Stimulated activated memory B cell treated with anti-CD40 and anti-IgM and Interleukin-4, amounts not matched to agents 10 μg/mL and 1 μg/mL and 100 μg/mL, for 72 hours (primary cell): ENCODE measurements at regions not wholly inside any gene's neighbourhood (a gene's known extent, or its start where the extent isn't known, plus 50 kb on each side); places are given as distances from the start of the nearest gene placed in this dataset.
A peak's percentile ranks its signal among the peaks of the same experiment; 100 is the strongest.

Experiments
- ATAC-seq: fragments of 150-1000 bp; cut with Tn5 transposase; 2 replicates; pipeline ENCODE4 v1.10.0; 2021
- H3K27ac Mint-ChIP-seq: one replicate; pipeline ENCODE4 v1.8.0; 2022; ENCODE audit warnings: mild to moderate bottlenecking, mixed read lengths
- H3K27me3 Mint-ChIP-seq: one replicate; pipeline ENCODE4 v1.8.0; 2022; ENCODE audit warnings: mixed read lengths
- H3K36me3 Mint-ChIP-seq: one replicate; pipeline ENCODE4 v1.8.0; 2022; ENCODE audit warnings: mixed read lengths
- H3K4me1 Mint-ChIP-seq: one replicate; pipeline ENCODE4 v1.8.0; 2022; ENCODE audit warnings: mixed read lengths
- H3K4me3 Mint-ChIP-seq: one replicate; pipeline ENCODE4 v1.8.0; 2022; ENCODE audit warnings: mild to moderate bottlenecking, moderate library complexity, mixed read lengths
- H3K9me3 Mint-ChIP-seq: one replicate; pipeline ENCODE4 v1.8.0; 2022; ENCODE audit warnings: mixed read lengths

- H3K27me3 Mint-ChIP-seq = no peaks in the 10 kb centered on the region
- no peaks in the 10 kb centered on the region for H3K9me3 Mint-ChIP-seq
- H3K27ac Mint-ChIP-seq = no peak overlapping the region
- H3K4me3 Mint-ChIP-seq = no peak overlapping the region
- H3K4me1 Mint-ChIP-seq = no peaks in the 10 kb centered on the region
- ATAC-seq = no peak
- H3K36me3 Mint-ChIP-seq = no peaks in the 10 kb centered on the region
These were observed 554.7 kb downstream of the SOX6 start for GRCh38 chr11:15801616-15802015.

DNA sequence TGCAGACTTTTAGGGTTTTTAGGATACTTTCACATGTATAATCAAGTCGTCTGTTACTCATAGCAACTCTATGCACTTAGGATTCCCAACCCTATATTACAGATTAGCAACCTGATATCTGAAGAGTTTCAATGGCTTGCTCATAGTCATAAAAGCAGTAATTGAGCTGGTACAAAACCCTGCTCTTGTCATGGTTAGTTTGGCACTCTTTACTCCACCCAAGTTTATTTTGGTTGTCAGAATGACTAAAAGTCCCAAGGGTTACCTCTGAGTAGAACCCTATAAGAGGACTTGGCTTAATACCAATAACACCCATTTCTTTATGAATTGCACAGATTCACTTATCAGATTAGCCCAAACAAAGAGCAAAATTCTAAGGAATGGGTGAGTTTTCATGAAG is 550.6 kb downstream of the SOX6 start:
- H3K9me3 Mint-ChIP-seq = no peaks in the 10 kb centered on the region
- H3K27ac Mint-ChIP-seq = no peak overlapping the region
- no peaks in the 10 kb centered on the region for H3K4me1 Mint-ChIP-seq
- no peak overlapping the region for H3K4me3 Mint-ChIP-seq
- H3K36me3 Mint-ChIP-seq = no peaks in the 10 kb centered on the region
- H3K27me3 Mint-ChIP-seq = no peaks in the 10 kb centered on the region
- no peak for ATAC-seq

DNA sequence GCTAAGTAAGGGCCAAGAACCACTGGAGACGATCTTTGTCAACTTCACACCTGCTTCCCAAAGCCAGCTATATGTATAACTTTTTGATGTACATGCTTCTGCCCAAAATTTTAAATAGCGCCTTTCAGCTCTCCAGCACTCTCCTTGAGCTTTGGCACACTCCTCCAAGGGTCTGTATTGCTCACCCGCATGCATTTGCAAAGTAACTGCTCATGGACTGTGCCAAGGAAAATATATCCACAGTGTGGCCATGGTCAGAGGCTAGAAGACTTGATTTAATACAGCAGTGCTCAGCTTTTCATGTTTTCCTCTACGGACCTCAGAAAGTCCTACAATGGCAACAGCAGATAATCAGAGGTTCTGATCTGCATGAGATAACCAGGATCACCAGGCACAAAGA is 550.1 kb downstream of the SOX6 start:
- Mint-ChIP-seq H3K4me1 (no peaks in the 10 kb centered on the region), H3K4me3 (no peak overlapping the region), H3K9me3 (no peaks in the 10 kb centered on the region), H3K27me3 (no peaks in the 10 kb centered on the region), H3K36me3 (no peaks in the 10 kb centered on the region), H3K27ac (no peak overlapping the region)
- ATAC-seq = no peak

DNA sequence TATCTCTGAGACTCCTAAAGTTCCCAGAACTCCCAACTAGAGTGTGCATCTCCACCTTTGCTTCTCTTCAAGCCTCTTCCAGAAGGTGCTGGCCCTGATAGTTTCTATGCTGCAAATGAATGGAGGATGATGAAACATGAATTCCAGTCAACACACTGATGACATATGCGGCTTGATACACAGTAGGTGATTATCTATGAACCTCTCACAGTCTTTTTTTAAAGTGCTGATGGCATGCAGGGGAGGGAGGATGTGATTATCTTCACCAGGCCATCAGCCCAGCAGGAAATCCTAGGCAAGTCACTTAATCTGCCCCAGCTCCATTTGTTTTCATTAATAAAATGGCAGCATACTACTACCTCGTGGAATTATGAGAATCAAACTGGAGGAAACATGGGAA is 548.5 kb downstream of the SOX6 start:
- Mint-ChIP-seq H3K27ac (no peak overlapping the region), H3K36me3 (no peaks in the 10 kb centered on the region), H3K4me3 (no peak overlapping the region), H3K27me3 (no peaks in the 10 kb centered on the region), H3K4me1 (no peaks in the 10 kb centered on the region), H3K9me3 (peaks cover 3% of the 10 kb centered on the region)
- ATAC-seq = no peak

- Mint-ChIP-seq H3K36me3 (no peaks in the 10 kb centered on the region), H3K27ac (no peak overlapping the region), H3K4me1 (no peaks in the 10 kb centered on the region), H3K4me3 (no peak overlapping the region), H3K9me3 (peaks cover 6% of the 10 kb centered on the region), H3K27me3 (no peaks in the 10 kb centered on the region)
- no peak for ATAC-seq
These were observed 546.3 kb downstream of the SOX6 start for GRCh38 chr11:15810082-15810481.

GRCh38 chr11:15810525-15810924 is 545.8 kb downstream of the SOX6 start:
- Mint-ChIP-seq H3K4me3 (no peak overlapping the region), H3K36me3 (no peaks in the 10 kb centered on the region), H3K27me3 (no peaks in the 10 kb centered on the region), H3K4me1 (no peaks in the 10 kb centered on the region), H3K9me3 (peaks cover 7% of the 10 kb centered on the region), H3K27ac (no peak overlapping the region)
- peak; percentile 26 for ATAC-seq

DNA sequence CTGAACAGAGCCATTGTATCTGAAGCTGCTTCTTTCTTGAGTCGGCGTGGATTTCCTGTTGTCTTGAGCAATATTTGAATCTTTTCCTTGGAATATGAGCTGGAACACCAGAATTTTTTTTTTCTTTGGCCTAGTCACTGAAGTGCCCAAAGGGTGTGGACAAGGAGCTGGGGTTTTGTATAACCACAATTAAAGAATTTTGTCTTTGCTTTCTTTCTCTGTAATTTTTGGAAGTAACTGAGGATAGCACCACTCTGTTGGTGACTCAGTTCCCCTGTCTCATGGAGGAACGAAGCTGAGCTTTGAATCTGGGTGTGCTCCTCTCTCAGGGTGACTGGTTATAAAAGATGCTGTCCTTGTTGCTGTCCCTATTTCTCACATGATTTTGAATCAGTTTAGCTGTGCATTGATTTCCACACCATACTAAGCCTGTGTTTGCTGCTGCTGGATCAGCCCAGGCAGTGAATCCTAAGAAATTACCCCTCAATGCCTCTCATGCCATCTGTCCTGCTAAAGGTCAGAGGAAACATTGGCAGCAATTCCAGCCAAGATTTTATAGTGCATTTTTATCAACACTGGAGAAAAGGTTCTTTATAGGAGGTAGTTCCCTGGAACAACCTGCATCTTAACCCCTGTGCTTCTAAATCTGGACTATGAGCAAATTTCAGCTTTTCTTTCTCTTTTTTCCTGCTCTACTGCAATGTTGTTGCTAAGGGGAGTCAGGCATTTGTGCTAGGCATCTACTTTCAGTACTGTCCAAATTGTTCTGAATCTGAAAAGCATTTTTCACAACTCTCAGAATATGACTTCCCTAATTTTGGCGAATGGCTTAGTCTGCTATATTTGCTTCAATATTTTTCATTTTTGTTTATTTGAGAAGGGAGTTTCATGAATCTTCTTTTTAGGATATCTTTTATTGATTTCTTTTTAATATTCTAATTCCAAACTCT is 540.8 kb downstream of the SOX6 start:
- no peak overlapping the region for H3K27ac Mint-ChIP-seq
- no peaks in the 10 kb centered on the region for H3K27me3 Mint-ChIP-seq
- no peak for ATAC-seq
- H3K36me3 Mint-ChIP-seq = no peaks in the 10 kb centered on the region
- peaks cover 7% of the 10 kb centered on the region for H3K9me3 Mint-ChIP-seq
- no peak overlapping the region for H3K4me3 Mint-ChIP-seq
- H3K4me1 Mint-ChIP-seq = no peaks in the 10 kb centered on the region

DNA sequence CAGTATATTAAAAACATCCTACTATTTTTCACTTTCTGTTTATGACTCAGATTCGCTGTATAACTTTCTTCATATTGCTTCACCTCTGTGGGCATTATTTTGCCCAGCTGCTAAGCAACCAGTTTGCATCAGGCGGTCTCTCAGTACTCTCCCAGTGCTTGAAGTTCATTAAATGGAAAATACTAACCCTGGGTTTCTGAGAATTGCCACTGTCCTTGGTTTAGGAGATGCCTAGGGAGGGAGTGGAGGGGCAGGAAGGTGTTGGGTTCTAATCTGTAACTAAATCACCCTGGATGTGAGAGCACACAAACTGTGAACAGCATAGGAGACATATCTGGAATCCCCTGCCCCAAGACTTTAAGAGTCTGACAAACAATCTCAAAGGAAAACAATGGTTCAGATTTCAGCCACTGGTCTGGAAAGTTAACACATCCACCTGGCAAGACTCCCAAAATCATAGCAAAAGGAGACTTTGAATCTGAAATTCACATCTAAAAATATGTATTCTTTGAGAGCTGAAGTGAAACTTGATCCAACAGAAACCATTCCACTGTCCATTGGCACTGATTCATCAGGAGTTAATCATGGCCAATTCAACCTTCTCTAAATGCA is 540.0 kb downstream of the SOX6 start:
- Mint-ChIP-seq H3K4me3 (no peak overlapping the region), H3K4me1 (no peaks in the 10 kb centered on the region), H3K27me3 (no peaks in the 10 kb centered on the region), H3K36me3 (no peaks in the 10 kb centered on the region), H3K9me3 (peaks cover 9% of the 10 kb centered on the region), H3K27ac (no peak overlapping the region)
- no peak for ATAC-seq

DNA sequence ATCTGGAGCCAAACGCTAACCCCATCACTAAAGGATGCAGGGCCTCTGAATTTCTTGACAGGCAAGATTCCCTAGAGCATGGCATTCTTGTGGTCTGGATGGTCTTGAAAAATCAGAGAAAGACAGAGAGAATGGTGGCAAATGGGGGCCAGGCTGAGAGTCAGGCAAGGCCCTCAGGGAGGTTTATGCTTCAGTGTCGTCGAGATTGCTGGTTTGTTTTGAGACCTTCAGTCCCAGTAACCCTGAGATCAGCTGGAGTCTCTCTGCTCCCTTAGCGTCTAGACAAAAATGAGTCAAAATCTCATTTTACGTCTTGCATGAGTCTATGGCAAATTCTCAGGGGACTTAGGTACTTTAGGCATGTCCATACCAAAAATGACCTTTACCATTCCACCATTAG is 539.3 kb downstream of the SOX6 start:
- Mint-ChIP-seq H3K36me3 (no peaks in the 10 kb centered on the region), H3K4me1 (no peaks in the 10 kb centered on the region), H3K27ac (no peak overlapping the region), H3K4me3 (no peak overlapping the region), H3K27me3 (no peaks in the 10 kb centered on the region), H3K9me3 (peaks cover 6% of the 10 kb centered on the region)
- no peak for ATAC-seq

GRCh38 chr11:15818132-15818842 is 538.1 kb downstream of the SOX6 start:
- Mint-ChIP-seq H3K9me3 (peaks cover 6% of the 10 kb centered on the region), H3K27ac (no peak overlapping the region), H3K4me1 (no peaks in the 10 kb centered on the region), H3K27me3 (no peaks in the 10 kb centered on the region), H3K36me3 (no peaks in the 10 kb centered on the region), H3K4me3 (no peak overlapping the region)
- no peak for ATAC-seq

DNA sequence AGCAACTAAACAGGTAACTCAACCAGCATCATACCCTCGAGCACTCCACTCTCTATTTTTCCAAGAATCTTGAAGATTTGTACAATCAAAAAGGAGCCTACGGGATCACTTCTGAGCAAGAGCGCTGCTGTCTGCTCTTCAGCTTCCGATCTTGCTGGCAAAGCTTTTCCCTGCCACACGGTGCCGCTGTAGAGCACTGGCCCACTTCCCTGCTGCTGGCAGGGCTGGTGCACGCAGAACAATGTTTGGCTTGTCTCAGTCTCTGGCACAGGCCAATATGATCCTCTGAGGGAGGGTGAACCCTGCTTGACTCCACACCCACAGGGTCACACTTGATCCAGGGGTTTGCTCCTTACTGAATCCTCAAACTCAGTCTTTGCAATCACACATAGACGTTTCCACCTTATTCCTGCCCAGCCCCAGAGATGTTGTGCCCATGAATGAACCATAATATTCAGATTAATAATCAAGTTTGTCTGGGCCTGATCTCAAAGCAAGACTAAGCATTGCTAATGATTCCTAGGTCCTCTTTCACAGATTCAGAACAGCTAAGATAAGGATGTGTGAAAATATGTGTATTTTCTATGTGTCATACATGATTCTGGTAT is 536.6 kb downstream of the SOX6 start:
- no peaks in the 10 kb centered on the region for H3K27me3 Mint-ChIP-seq
- no peak overlapping the region for H3K27ac Mint-ChIP-seq
- no peak for ATAC-seq
- no peaks in the 10 kb centered on the region for H3K36me3 Mint-ChIP-seq
- H3K4me3 Mint-ChIP-seq = no peak overlapping the region
- no peaks in the 10 kb centered on the region for H3K4me1 Mint-ChIP-seq
- peaks cover 6% of the 10 kb centered on the region for H3K9me3 Mint-ChIP-seq

DNA sequence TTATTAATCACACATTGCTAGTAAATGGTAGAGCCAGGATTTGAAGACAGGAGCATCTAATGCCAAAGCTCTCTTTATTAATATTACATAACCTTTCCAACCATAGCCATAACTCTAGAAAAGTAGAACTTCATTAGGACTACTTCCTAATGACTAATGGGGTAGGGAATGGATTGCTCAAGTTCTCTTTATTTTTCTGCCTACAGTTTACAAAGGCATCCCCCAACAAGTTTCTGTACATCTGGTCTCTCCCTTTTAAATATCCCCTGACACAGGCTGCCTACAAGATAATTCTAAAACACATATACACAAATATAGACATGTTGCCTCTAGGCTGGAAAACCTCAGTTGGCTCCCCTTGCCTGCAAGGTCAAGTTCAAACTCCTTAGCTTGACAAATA is 534.9 kb downstream of the SOX6 start:
- Mint-ChIP-seq H3K36me3 (no peaks in the 10 kb centered on the region), H3K27ac (no peak overlapping the region), H3K4me1 (no peaks in the 10 kb centered on the region), H3K9me3 (peaks cover 2% of the 10 kb centered on the region), H3K27me3 (peaks cover 8% of the 10 kb centered on the region), H3K4me3 (no peak overlapping the region)
- no peak for ATAC-seq

DNA sequence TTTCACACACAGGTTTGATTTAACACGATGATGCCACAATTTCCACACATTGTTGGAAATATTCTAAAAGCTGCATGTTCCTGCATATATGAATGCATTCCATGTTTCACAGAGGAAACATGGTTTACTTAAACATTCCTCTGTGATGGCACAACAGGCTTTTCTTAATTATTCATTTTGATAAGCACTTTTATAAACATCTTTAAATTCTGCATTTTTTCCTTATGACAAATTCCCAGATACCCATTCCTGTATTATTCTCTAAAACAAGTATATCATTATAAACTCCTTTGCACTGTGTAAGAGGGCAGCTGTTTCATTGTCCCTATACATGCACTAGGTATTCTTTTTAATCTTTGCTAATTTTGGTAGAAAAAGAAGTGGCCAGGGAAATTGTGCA is 532.3 kb downstream of the SOX6 start:
- Mint-ChIP-seq H3K4me3 (no peak overlapping the region), H3K4me1 (no peaks in the 10 kb centered on the region), H3K9me3 (peaks cover 2% of the 10 kb centered on the region), H3K27me3 (peaks cover 9% of the 10 kb centered on the region), H3K27ac (no peak overlapping the region), H3K36me3 (no peaks in the 10 kb centered on the region)
- no peak for ATAC-seq

GRCh38 chr11:15825976-15826650 is 530.2 kb downstream of the SOX6 start:
- Mint-ChIP-seq H3K27me3 (peaks cover 9% of the 10 kb centered on the region), H3K36me3 (no peaks in the 10 kb centered on the region), H3K9me3 (no peaks in the 10 kb centered on the region), H3K27ac (no peak overlapping the region), H3K4me3 (no peak overlapping the region), H3K4me1 (no peaks in the 10 kb centered on the region)
- ATAC-seq = peak; percentile 10

- no peaks in the 10 kb centered on the region for H3K4me1 Mint-ChIP-seq
- no peak overlapping the region for H3K27ac Mint-ChIP-seq
- no peak overlapping the region for H3K4me3 Mint-ChIP-seq
These were observed 529.5 kb downstream of the SOX6 start for GRCh38 chr11:15826826-15827225.

More at GRCh38 chr11:15826826-15827225, 529.5 kb downstream of the SOX6 start:
- no peaks in the 10 kb centered on the region for H3K36me3 Mint-ChIP-seq
- peaks cover 9% of the 10 kb centered on the region for H3K27me3 Mint-ChIP-seq
- peak; percentile 21 for ATAC-seq
- H3K9me3 Mint-ChIP-seq = no peaks in the 10 kb centered on the region
